ENCODE measurements at regions not wholly inside any gene's neighbourhood (a gene's known extent, or its start where the extent isn't known, plus 50 kb on each side); places are given as distances from the start of the nearest gene placed in this dataset.
A peak's percentile ranks its signal among the peaks of the same experiment; 100 is the strongest.

GRCh38 chr20:22520381-22520780 is 64.0 kb downstream of the FOXA2 start:
- ATAC-seq, result no peak
- no peak overlapping the region for H2AFZ ChIP-seq (ENCODE audit: low read length)
- DNase-seq, result no peak
- H3K4me3 ChIP-seq (ENCODE audit: low read length), result no peak overlapping the region
- no peak overlapping the region for H3K4me2 ChIP-seq (ENCODE audit: low read length)
- H3K9ac ChIP-seq (ENCODE audit: low read length), result no peak overlapping the region
- ChIA-PET CTCF (no interaction called here), POLR2A (ENCODE audit: unreplicated experiment) (no interaction called here)
- peaks cover 27% of the 10 kb centered on the region for H3K4me1 ChIP-seq (ENCODE audit: insufficient read depth, low read length)
- H4K20me1 ChIP-seq (ENCODE audit: low read length), result no peaks in the 10 kb centered on the region
- no peaks in the 10 kb centered on the region for H3K79me2 ChIP-seq (ENCODE audit: low read length)
- H3F3A ChIP-seq (ENCODE audit: low read length, unreplicated experiment), result no peaks in the 10 kb centered on the region
- H3K9me3 ChIP-seq (ENCODE audit: low read length), result no peaks in the 10 kb centered on the region
- H3K27me3 ChIP-seq (ENCODE audit: low read length), result no peaks in the 10 kb centered on the region
- intact Hi-C loops (cut with micrococcal nuclease), result no loop called here
- H3K36me3 ChIP-seq (ENCODE audit: low read depth, low read length), result no peaks in the 10 kb centered on the region
- BruUV-seq (replicated peaks), result no TSS peak
- no peaks in the 10 kb centered on the region for H3K9me2 ChIP-seq (replicated peaks; ENCODE audit: low read length)
- TF ChIP-seq EZH2 (IDR thresholded peaks at IDR 0.05; ENCODE audit: low read length, unreplicated experiment), result no peak
- no peak for TF ChIP-seq EZH2phosphoT487 (IDR thresholded peaks at IDR 0.05; ENCODE audit: borderline replicate concordance, low read length)
- no peak for TF ChIP-seq CTCF (conservative IDR thresholded peaks at IDR 0.05; ENCODE audit: low read depth, low read length)
- no peak overlapping the region for H3K27ac ChIP-seq (ENCODE audit: low read length)

- Histone ChIP-seq H3K36me3 (ENCODE audit: low read depth, low read length) (no peaks in the 10 kb centered on the region), H3K9me2 (replicated peaks; ENCODE audit: low read length) (no peaks in the 10 kb centered on the region), H3K27me3 (ENCODE audit: low read length) (no peaks in the 10 kb centered on the region), H3K4me2 (ENCODE audit: low read length) (no peak overlapping the region), H2AFZ (ENCODE audit: low read length) (0 out of 2 replicates have a peak overlapping the region, but pooled peaks have one; percentile 0), H3K27ac (ENCODE audit: low read length) (no peak overlapping the region), H3F3A (ENCODE audit: low read length, unreplicated experiment) (no peaks in the 10 kb centered on the region), H4K20me1 (ENCODE audit: low read length) (no peaks in the 10 kb centered on the region), H3K79me2 (ENCODE audit: low read length) (no peaks in the 10 kb centered on the region), H3K9me3 (ENCODE audit: low read length) (no peaks in the 10 kb centered on the region), H3K4me3 (ENCODE audit: low read length) (no peak overlapping the region), H3K9ac (ENCODE audit: low read length) (no peak overlapping the region), H3K4me1 (ENCODE audit: insufficient read depth, low read length) (peaks cover 40% of the 10 kb centered on the region)
- ChIA-PET CTCF (no interaction called here), POLR2A (ENCODE audit: unreplicated experiment) (interaction anchor here (0.6 kb wide), 1 partner anchor 653 kb away, joined by 3 read pairs; no protein-coding TSS in a partner anchor)
- BruUV-seq (replicated peaks), result no TSS peak
- DNase-seq (no peak), ATAC-seq (no peak)
- intact Hi-C loops (cut with micrococcal nuclease), result no loop called here
- no peak for TF ChIP-seq CTCF (conservative IDR thresholded peaks at IDR 0.05; ENCODE audit: low read depth, low read length)
- no peak for TF ChIP-seq EZH2 (IDR thresholded peaks at IDR 0.05; ENCODE audit: low read length, unreplicated experiment)
- TF ChIP-seq EZH2phosphoT487 (IDR thresholded peaks at IDR 0.05; ENCODE audit: borderline replicate concordance, low read length), result no peak
Measured at GRCh38 chr20:22515264-22515663, 69.1 kb downstream of the FOXA2 start.

GRCh38 chr20:22513574-22513973 is 70.8 kb downstream of the FOXA2 start:
- ATAC-seq (no peak), DNase-seq (no peak)
- ChIA-PET POLR2A (ENCODE audit: unreplicated experiment) (no interaction called here), CTCF (no interaction called here)
- Histone ChIP-seq H3K79me2 (ENCODE audit: low read length) (no peaks in the 10 kb centered on the region), H3K9ac (ENCODE audit: low read length) (peak overlapping the region; percentile 56), H3K4me2 (ENCODE audit: low read length) (no peak overlapping the region), H3K4me1 (ENCODE audit: insufficient read depth, low read length) (peaks cover 33% of the 10 kb centered on the region), H3K36me3 (ENCODE audit: low read depth, low read length) (no peaks in the 10 kb centered on the region), H3K27me3 (ENCODE audit: low read length) (no peaks in the 10 kb centered on the region), H3K9me2 (replicated peaks; ENCODE audit: low read length) (no peaks in the 10 kb centered on the region), H4K20me1 (ENCODE audit: low read length) (no peaks in the 10 kb centered on the region), H2AFZ (ENCODE audit: low read length) (no peak overlapping the region), H3K4me3 (ENCODE audit: low read length) (no peak overlapping the region), H3K27ac (ENCODE audit: low read length) (peak overlapping the region; percentile 75), H3F3A (ENCODE audit: low read length, unreplicated experiment) (no peaks in the 10 kb centered on the region), H3K9me3 (ENCODE audit: low read length) (no peaks in the 10 kb centered on the region)
- TF ChIP-seq EZH2 (IDR thresholded peaks at IDR 0.05; ENCODE audit: low read length, unreplicated experiment) (no peak), CTCF (conservative IDR thresholded peaks at IDR 0.05; ENCODE audit: low read depth, low read length) (no peak), EZH2phosphoT487 (IDR thresholded peaks at IDR 0.05; ENCODE audit: borderline replicate concordance, low read length) (no peak)
- no TSS peak for BruUV-seq (replicated peaks)
- intact Hi-C loops (cut with micrococcal nuclease), result loop anchor here (2.0 kb wide), 2 partner anchors 71 to 167 kb away; partner anchors contain the start of gene FOXA2

All from PC-3 (cell line).